Posterior vena cava (tissue), 2 donors: ENCODE measurements at regions not wholly inside any gene's neighbourhood (a gene's known extent, or its start where the extent isn't known, plus 50 kb on each side); places are given as distances from the start of the nearest gene placed in this dataset.
"Not testable (repeated sequence)": the region's sequence is repeated elsewhere in the genome, so short reads cannot be mapped to it uniquely, and the experiment has no call there.

Source experiments
- DNase-seq: peaks from one replicate; pipeline ENCODE4 v3.0.0-alpha.2; 2020; ENCODE audit warnings: low spot score
- intact Hi-C, 2 donors: fragments of 100-400 bp; cut with DNase I; formaldehyde crosslinking; loops; one replicate each; pipeline versions ENCODE4 v1.14.1 to v1.14.2; 2022 to 2023
- donor health status: DM: yes; HTN: yes; CAD: no.
- donor health status: DM: yes; HTN: yes; CAD: no.

- intact Hi-C loops: no loop called here
Observed at GRCh38 chr1:30476476-30476875, 246.9 kb downstream of the MATN1 start.

GRCh38 chr1:30475966-30476365 is 247.4 kb downstream of the MATN1 start:
- intact Hi-C loops: no loop called here

More at GRCh38 chr1:30476476-30476875, 246.9 kb downstream of the MATN1 start:
- peak; percentile 43 for DNase-seq

GRCh38 chr1:30475201-30475600 is 248.2 kb downstream of the MATN1 start:
- DNase-seq: peak; percentile 64

More at GRCh38 chr1:30475966-30476365, 247.4 kb downstream of the MATN1 start:
- DNase-seq: peak; percentile 58

GRCh38 chr1:30474818-30475200 is 248.6 kb downstream of the MATN1 start:
- intact Hi-C loops: no loop called here
- DNase-seq: no peak

More at GRCh38 chr1:30475201-30475600, 248.2 kb downstream of the MATN1 start:
- intact Hi-C loops: no loop called here

DNA sequence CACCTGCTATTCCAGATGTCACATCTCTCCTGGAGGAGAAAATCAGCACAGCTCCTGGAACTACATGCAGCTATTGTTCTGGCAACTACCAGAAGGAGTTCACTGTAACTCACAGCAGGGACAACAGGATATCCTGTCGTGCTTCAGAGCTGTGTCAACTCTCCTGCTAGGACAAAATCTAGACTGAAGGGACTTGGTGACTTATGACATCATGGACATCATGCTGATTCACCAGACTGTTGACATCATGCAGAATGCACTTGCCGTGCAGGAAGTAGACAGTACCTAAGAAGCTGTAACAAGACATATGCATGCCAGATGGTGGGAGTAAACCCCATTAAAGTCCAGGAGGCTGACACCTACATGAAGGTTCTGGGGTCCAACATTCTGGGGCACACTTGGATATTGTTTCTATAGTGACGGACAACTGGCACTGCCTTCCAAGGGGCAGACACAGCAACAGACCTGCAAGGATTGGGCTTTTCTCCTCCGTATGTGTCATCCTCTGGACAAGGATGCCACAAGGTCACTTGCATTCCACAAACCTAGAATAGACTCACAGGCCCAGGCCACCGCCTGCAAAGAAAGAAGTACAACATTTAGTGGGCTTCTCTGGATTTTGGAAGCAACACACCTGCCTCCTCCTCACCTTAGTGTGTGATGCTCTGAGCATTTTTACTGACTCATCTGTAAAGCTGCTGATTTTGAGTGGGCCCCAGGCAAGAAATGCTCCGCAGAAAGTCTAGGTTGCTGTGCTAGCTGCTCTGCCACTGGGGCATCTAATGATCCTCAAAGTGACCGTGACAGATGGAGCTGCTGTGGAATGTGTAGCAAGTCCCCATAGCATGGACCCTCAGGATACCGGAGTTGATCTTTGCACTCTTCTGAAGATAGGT is 249.2 kb downstream of the MATN1 start:
- no peak for DNase-seq
- intact Hi-C loops: no loop called here

GRCh38 chr1:30472526-30472925 is 250.9 kb downstream of the MATN1 start:
- DNase-seq: peak; percentile 58
- intact Hi-C loops: no loop called here

DNA sequence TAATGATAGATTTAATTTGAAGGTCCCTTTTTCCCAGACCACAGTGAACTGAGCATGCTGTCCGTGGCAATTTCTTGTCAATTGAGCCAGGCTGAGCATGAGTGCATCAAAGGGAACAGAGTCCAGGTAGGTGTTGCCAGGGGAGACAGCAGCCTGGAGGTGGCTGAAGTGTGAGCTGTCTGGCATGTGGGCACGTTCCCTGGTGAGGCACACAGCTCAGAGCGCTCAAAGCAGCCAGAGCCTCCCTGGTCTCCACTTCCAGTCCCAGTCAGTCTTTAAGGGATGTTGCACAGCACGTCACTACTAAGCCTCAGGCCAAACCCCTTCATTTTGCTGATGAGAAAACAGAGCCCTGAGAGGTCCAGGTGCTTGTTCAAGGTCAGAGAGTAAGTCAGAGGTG is 251.4 kb downstream of the MATN1 start:
- intact Hi-C loops: no loop called here
- DNase-seq: peak; percentile 24

GRCh38 chr1:30471307-30471706 is 252.1 kb downstream of the MATN1 start:
- DNase-seq: peak; percentile 14
- intact Hi-C loops: no loop called here

GRCh38 chr1:30469426-30469825 is 254.0 kb downstream of the MATN1 start:
- intact Hi-C loops: no loop called here
- peak; percentile 66 for DNase-seq

DNA sequence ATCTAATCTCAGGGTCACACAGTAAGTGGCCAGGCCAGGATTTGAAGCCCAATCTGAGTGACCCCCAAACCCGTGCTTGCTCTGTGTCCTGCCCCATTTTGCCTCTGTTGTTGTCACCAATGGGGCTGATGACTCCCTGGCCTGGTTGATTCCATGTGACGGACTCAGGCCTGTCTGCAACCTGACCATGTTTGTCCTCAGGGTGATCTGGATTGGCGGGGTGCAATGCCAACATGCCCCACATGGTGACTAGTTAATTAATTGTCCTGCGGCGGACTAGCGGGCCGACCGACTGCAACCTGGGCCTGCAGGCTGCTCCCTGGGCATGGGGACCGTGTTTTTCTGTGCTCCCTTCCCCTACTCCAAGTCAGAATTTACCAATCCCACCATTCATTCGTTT is 256.3 kb downstream of the MATN1 start:
- intact Hi-C loops: no loop called here
- DNase-seq: peak; percentile 43

DNA sequence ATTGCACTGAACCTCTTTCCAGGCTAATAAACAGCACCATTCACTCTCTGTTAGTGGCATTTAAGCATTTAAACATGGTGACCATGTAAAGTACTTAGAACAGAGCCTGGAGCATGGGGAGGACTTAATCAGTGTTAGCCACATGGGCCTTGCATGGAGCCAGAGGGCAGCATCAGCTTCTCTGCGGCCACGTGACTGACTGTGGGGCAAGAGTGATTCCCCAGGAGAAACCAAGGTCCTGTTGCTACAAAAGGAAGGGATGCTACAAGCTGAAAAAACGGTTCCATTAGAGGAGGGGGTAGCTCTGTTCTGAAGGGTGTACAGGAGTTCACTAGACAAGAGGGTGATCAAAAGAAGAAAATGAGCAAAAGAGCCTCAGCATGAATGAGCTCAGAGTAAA is 256.8 kb downstream of the MATN1 start:
- peak; percentile 24 for DNase-seq
- intact Hi-C loops: no loop called here

DNA sequence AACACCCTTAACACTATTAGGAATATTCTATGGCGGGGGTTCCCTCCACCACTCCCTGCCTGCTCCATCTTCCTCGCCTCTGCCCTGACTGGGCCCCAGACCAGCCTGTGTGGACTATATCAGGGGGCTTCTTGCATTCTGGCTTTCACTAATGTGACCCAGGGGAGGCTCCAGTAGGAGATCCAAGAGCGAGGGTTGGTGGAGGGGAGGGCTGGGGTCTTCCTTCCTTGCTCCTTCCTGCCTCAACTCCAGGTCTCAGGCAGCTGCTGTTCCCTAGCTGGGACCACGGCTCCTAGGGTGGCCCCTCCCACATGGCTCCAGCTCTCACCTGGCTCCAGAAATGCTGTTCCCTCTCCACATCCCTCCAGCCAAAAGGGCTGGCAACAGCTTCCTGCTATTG is 257.4 kb downstream of the MATN1 start:
- intact Hi-C loops: no loop called here
- peak; percentile 34 for DNase-seq

DNA sequence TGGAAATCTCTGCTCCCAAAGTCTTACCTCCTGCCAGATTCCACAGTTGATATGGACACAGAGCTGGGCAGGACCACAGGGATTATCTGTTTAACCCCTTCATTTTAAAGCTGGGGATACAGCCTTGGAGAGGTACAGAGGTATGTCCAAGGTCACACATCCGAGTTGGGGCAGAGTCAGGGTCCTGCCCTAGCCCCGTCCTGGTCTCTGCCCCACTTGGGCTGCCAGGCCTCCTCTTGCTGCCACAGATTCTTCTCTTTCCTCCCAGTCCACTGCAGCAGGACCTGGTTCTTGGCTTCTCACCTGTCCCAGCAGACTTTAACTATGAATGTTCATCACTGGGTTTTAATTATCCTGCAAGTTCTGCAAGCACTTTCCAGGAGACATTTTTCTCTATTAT is 258.3 kb downstream of the MATN1 start:
- DNase-seq: peak; percentile 50
- intact Hi-C loops: no loop called here

GRCh38 chr1:30464187-30464617 is 259.2 kb downstream of the MATN1 start:
- DNase-seq: no peak
- intact Hi-C loops: no loop called here

DNA sequence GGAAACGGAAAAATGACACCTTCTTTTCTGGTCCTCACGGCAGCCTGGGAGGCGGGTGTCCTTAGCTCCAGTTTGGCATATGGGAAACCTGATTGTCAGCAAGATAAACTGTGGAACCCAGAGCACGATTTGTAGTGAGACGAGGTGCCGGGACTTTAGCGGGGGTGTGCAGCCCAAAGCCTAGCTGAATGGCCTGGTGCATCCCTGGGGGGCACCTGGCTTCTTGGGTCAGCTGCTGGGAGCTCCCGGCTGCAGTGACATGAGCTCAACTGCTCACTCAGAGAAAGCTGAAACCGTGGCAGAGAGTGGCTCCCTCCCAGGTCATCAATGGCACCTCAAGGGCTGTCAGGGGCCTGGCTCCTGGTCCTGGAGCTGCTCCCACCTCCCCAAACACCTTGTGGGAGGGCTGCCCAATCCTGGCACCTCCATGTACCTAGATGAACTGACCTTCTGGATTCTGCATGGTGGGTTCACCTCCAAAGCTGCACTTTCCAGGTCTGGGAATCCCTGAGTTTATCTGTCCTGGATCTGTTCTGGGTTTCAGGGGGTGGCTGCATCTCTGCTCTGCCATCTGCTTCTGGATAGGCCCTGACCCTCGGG is 260.5 kb downstream of the MATN1 start:
- intact Hi-C loops: no loop called here
- DNase-seq: peak; percentile 38

GRCh38 chr1:30462166-30462565 is 261.2 kb downstream of the MATN1 start:
- intact Hi-C loops: no loop called here

DNA sequence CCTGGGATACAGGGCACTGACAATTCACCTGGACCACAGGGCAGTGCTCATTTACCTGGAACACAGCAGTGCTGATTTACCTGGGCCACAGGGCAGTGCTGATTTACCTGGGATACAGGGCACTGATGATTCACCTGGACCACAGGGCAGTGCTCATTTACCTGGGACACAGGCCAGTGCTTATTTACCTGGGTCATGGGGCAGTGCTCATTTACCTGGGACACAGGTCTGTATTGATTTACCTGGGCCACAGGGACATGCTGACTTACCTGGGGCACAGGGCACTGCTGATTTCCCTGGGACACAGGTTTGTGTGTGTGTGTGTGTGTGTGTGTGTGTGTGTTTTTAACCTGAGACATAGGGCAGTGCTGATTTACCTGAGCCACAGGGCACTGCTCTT is 261.7 kb downstream of the MATN1 start:
- intact Hi-C loops: no loop called here
- DNase-seq: peak; percentile 17

More at GRCh38 chr1:30462166-30462565, 261.2 kb downstream of the MATN1 start:
- peak; percentile 24 for DNase-seq

- DNase-seq: peak; percentile 58
- intact Hi-C loops: no loop called here
Observed at GRCh38 chr1:30460661-30461060, 262.7 kb downstream of the MATN1 start.

DNA sequence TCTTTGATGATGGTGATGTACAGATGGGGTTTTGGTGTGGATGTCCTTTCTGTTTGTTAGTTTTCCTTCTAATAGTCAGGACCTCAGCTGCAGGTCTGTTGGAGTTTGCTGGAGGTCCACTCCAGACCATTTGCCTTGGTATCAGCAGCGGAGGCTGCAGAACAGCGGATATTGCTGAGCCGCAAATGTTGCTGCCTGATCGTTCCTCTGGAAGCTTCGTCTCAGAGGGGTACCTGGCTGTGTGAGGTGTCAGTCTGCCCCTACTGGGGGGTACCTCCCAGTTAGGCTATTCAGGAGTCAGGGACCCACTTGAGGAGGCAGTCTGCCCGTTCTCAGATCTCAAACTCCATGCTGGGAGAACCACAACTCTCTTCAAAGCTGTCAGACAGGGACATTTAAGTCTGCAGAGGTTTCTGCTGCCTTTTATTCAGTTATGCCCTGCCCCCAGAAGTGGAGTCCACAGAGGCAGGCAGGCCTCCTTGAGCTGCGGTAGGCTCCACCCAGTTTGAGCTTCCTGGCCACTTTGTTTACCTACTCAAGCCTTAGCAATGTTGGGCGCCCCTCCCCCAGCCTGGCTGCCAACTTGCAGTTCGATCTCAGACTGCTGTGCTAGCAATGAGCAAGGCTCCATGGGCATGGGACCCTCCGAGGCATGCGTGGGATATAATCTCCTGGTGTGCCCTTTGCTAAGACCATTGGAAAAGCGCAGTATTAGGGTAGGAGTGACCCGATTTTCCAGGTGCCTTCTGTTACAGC is 264.5 kb downstream of the MATN1 start:
- DNase-seq: peak; percentile 65
- intact Hi-C loops: not testable (repeated sequence)

- DNase-seq: no peak
Observed at GRCh38 chr1:30452925-30453324, 270.5 kb downstream of the MATN1 start.

More at GRCh38 chr1:30452925-30453324, 270.5 kb downstream of the MATN1 start:
- intact Hi-C loops: no loop called here
